ENCODE measurements at regions not wholly inside any gene's neighbourhood (a gene's known extent, or its start where the extent isn't known, plus 50 kb on each side); places are given as distances from the start of the nearest gene placed in this dataset.

DNA sequence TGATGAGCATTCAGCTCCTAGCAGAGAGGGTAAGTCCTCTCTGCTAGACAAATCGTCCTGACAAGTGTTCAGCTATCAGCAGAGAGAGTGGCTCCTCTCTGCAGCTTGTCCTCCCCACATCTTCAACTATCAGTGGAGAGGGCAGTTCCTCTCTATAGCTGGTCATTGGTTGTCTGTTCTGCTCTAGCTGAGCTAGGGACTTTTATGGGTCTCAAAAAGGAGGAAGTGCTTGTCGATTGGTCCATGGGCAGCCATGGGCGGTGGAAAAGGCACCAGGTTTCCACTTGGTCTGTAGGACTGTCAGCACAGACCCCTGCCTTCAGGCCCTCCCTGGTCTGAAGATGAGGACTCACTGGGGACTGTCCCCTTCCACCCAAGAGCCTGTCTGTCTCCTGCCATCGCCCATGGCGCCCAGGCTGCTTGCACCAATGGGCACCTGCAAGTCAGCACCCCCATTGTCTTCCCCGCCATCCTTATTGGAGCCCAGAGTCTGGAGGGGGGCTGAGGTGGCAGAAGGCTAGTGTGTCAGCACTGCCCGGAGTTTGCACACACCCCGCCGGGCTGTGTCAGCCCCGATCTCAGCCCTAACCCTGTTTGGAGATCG lies 264.7 kb downstream of the ZBBX start:
- TF ChIP-seq, protein P1, sequence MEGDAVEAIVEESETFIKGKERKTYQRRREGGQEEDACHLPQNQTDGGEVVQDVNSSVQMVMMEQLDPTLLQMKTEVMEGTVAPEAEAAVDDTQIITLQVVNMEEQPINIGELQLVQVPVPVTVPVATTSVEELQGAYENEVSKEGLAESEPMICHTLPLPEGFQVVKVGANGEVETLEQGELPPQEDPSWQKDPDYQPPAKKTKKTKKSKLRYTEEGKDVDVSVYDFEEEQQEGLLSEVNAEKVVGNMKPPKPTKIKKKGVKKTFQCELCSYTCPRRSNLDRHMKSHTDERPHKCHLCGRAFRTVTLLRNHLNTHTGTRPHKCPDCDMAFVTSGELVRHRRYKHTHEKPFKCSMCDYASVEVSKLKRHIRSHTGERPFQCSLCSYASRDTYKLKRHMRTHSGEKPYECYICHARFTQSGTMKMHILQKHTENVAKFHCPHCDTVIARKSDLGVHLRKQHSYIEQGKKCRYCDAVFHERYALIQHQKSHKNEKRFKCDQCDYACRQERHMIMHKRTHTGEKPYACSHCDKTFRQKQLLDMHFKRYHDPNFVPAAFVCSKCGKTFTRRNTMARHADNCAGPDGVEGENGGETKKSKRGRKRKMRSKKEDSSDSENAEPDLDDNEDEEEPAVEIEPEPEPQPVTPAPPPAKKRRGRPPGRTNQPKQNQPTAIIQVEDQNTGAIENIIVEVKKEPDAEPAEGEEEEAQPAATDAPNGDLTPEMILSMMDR (IDR thresholded peaks at IDR 0.05): no peak
- TF ChIP-seq, protein P2, sequence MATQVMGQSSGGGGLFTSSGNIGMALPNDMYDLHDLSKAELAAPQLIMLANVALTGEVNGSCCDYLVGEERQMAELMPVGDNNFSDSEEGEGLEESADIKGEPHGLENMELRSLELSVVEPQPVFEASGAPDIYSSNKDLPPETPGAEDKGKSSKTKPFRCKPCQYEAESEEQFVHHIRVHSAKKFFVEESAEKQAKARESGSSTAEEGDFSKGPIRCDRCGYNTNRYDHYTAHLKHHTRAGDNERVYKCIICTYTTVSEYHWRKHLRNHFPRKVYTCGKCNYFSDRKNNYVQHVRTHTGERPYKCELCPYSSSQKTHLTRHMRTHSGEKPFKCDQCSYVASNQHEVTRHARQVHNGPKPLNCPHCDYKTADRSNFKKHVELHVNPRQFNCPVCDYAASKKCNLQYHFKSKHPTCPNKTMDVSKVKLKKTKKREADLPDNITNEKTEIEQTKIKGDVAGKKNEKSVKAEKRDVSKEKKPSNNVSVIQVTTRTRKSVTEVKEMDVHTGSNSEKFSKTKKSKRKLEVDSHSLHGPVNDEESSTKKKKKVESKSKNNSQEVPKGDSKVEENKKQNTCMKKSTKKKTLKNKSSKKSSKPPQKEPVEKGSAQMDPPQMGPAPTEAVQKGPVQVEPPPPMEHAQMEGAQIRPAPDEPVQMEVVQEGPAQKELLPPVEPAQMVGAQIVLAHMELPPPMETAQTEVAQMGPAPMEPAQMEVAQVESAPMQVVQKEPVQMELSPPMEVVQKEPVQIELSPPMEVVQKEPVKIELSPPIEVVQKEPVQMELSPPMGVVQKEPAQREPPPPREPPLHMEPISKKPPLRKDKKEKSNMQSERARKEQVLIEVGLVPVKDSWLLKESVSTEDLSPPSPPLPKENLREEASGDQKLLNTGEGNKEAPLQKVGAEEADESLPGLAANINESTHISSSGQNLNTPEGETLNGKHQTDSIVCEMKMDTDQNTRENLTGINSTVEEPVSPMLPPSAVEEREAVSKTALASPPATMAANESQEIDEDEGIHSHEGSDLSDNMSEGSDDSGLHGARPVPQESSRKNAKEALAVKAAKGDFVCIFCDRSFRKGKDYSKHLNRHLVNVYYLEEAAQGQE (IDR thresholded peaks at IDR 0.05; ENCODE audit: insufficient read depth in 1 of 2, low read depth in 2 of 2, low read length in 1 of 2): no peak
